GM18861 (cell line): ENCODE measurements at regions not wholly inside any gene's neighbourhood (a gene's known extent, or its start where the extent isn't known, plus 50 kb on each side); places are given as distances from the start of the nearest gene placed in this dataset.
"Not testable (repeated sequence)": the region's sequence is repeated elsewhere in the genome, so short reads cannot be mapped to it uniquely, and the experiment has no call there.

Source experiments
- ATAC-seq: cut with Tn5 transposase; IDR thresholded peaks from one replicate; pipeline ENCODE4 v1.9.1; 2021; ENCODE audit not compliant: unreplicated experiment

DNA sequence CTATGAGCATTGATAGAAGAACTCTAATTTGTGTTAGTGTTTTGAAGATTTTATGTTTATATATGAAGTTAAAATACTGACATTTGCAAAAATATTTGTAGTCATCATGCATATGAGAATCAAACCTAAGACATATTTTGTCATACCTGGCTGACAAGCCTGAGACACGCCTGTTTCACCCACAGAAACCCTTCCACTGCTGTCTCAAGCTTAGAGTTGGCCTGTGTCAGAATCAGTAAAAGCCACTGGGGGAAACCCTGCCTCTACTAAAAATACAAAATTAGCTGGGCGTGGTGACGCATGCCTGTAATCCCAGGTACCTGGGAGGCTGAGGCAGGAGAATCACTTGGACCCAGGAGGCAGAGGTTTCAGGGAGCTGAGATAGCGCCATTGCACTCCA, 218.0 kb upstream of the C1QTNF3 start:
- ATAC-seq: not testable (repeated sequence)

DNA sequence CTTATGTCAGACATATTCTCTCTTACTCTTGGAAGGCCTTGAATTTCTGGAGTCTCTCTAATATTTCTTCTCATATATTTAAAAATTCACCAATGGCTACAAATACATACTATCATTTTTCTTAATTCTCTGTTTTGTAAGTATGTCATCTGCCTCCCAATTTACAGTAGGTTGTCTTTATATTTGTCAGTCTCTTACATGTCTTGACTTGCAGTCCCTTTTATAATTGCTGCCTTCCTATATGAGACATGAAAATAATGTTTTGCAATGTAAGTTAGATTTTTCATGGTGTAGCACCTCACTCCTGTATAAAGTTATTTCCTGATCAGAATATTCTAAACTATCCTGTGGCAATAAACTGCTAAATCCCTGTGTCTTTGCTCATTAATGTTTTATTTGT, 223.1 kb upstream of the C1QTNF3 start:
- ATAC-seq: not testable (repeated sequence)

DNA sequence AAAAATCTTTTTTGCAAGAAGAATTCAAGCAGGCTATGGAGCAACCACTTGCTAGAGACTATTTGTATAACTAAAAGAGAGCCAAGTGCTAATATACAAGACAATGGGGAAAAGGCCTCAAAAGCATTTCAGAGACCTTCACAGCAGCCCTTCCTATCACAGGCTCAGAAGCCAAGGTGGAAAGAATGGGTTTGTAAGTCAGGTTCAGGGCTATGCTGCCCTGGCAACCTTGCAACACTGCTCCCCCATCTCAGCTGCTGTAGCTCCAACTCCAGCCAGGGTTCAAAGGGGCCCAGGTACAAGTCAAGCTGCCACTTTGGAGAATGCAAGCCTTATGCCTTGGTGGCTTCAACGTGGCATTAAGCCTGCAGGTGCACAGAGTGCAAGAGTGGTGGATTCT, 253.7 kb upstream of the C1QTNF3 start:
- not testable (repeated sequence) for ATAC-seq

DNA sequence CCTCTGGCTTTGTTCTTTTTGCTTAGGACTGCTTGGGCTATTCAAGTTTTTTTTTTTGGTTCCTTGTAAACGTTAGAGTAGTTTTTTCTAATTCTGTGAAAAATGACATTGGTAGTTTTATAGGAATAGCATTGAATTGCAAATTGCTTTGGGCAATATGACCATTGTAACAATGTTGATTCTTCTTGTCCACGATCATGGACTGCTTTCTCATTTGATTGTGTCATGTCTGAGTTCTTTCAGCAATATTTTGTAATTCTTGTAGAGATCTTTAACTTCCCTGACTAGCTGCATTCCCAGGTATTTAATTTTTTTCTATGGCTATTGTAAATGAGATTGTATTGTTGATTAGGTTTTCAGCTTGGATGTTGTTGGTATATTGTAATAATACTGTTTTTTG, 286.2 kb upstream of the C1QTNF3 start:
- not testable (repeated sequence) for ATAC-seq

DNA sequence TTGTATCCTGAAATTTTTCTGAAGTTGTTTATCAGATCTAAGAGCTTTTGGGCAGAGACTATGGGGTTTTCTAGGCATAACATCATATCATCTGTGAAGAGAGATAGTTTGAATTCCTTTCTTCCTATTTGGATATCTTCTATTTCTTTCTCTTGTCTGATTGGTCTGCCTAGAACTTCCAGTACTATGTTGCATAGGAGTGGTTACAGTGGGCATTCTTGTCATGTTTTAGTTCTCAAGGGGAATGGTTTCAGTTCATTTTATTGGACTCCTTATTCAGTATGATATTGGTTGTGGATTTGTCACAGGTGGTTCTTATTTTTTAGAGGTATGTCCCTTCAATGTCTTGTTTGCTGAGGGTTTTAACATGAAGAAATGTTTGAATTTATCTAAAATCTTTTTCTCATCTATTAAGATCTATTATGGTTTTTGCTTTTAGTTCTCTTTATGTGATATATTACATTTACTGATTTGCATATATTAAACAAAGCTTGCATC, 286.6 kb upstream of the C1QTNF3 start:
- ATAC-seq: not testable (repeated sequence)

DNA sequence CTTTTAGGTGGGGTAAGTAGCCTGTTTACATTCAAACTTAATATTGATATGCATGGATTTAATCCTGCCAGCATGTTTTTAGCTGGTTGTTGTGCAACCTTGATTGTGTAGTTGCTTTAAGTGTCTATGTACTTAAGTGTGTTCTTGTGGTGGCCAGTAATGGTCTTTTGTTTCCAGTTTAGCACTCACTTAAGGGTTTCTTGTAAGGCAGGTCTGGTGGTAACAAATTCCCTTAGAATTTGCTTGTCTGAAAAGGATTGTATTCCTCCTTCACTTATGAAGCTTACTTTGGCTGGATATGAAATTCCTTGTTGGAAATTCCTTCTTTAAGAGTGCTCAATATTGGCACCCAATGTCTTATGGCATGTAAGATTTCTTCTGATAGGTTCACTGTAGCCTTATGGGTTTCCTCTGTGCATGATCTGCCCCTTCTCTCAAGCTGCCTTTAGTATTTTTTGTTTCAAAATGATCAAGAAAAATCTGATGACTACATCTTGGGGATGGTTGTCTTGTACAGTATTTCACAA, 289.0 kb upstream of the C1QTNF3 start:
- not testable (repeated sequence) for ATAC-seq

DNA sequence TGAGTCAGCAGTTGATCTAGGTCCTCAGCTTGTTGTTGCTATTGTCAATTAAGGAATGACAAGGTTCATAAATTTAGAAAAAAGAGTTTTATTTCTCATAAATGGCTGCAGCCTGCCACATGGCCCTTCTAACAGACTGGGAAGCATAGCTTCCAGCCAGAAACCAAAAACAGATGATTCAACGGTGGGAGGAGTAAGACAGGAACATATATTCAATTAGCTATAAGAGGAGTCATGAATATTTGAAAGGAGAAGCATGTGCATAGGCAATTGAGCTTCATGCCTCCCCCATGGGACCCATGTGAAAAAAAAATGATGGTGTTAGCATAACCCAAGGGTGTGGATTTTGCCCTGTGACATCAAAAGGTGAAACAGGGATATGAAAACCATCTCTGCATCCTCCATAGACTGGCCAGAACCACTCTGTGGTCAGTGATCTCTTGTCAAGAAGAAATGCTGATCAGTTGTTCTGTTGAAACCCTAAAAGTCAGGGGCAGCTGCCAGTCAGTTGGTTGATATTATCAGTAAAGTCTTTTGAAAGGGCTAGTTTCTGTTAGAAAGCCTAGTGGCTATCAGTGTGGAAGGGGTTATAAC, 296.5 kb upstream of the C1QTNF3 start:
- not testable (repeated sequence) for ATAC-seq

DNA sequence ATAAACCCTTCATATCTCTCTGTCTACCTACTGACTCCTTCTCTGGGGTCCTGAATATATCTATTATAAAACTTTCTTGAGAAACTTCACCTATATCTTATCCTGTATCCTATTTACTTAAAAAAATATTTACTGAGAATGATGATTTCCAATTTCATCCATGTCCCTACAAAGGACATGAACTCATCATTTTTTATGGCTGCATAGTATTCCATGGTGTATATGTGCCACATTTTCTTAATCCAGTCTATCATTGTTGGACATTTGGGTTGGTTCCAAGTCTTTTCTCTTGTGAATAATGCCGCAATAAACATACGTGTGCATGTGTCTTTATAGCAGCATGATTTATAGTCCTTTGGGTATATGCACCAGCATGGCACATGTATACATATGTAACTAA, 301.7 kb upstream of the RAI14 start:
- ATAC-seq: not testable (repeated sequence)

DNA sequence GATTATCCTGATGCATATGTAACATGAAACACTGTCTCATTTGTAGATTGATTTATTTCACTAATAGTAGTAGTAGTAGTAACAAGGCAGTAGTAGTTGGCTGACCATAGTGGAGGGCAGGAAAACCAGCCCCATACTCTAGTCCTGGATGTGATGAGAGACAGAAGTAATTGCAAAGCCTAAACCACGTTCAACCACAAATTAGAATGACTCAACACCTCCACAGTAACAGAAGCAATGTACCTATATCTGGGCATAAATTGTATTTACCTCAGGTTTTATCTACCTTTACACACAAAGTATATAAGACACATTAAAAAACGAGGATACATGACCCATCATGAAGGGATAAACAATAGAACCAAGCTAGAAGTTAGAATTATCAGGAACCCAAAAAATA, 284.7 kb upstream of the RAI14 start:
- ATAC-seq: not testable (repeated sequence)

DNA sequence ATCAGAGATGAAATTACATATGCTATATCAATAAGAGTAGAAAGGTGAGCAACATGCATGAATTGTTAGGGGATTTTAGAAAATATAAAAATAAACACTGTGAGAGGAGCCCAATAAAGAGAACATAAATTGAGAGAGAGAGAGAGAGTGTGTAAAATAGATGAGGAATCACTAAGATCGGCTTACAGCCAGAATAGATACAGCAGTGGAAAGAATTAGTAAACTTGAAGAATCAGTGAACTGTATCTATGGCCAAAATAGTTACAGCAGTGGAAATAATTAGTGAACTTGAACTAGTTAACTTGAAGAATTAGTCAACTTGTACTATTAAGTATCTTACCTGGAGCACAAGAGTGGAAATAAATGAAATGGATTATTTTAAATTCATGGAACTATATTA, 284.3 kb upstream of the RAI14 start:
- not testable (repeated sequence) for ATAC-seq

DNA sequence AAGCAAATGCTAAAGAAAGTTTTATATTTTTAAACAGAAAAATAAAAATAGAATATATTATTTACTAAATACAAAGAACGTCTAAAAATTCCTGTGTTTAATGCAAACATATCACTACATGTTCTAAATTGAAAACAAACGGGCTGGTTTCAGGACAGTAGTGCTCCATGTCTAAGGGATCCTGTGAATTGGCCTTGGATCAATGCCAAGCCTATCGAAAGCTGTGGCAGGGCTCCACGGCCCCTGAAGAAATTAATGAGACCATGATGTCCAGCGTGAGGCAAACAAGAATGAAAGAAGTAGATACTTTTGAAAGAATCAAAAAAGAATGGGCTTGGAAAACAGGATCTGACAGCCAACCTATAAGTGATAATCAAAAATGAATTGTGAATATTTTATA, 283.4 kb upstream of the RAI14 start:
- ATAC-seq: not testable (repeated sequence)

DNA sequence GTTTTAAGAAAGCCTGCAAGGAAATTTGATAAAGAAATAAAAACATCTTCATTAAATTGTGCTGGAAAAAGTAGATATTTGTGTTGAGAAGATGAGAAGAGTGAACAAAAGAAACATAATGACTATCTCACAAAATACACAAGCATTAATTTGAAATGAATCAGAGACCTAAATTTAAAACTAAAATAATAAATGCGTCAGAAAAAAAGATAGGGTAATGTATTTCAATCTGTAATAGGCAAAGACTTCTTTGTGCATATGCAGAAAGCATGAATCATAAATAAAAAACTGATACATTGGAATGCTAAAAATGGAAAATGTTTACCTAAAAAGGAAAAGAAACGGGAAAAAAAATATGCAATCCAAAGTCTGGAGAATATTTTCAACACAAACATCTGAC, 278.5 kb upstream of the RAI14 start:
- ATAC-seq: not testable (repeated sequence)

DNA sequence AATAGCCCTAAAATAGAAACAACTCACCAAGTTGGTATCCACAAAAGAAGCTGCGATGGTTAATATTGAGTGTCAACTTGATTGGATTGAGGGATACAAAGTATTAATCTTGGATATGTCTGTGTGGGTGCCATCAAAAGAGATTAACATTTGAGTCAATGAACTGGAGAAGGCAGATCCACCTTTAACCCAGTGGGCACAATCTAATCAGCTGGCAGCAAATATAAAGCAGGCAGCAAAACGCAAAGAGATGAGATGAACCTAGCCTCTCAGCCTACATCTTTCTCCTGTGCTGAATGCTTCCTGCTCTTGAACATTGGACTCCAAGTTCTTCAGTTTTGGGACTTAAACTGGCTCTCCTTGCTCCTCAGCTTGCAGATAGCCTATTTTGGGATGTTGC, 277.6 kb upstream of the RAI14 start:
- not testable (repeated sequence) for ATAC-seq

DNA sequence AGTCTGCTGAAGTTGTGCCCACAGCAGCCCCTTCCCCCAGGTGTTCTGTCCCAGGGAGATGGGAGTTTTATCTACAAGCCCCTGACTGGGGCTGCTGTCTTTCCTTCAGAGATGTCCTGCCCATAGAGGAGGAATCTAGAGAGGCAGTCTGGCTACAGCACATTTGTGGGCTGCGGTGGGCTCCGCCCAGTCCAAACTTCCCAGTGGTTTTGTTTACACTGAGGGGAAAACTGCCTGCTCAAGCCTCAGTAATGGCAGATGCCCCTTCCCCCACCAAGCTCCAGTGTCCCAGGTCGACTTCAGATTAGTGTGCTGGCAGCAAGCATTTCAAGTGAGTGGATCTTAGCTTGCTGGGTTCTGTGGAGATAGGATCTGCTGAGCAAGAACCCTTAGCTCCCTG, 267.4 kb upstream of the RAI14 start:
- ATAC-seq: not testable (repeated sequence)

DNA sequence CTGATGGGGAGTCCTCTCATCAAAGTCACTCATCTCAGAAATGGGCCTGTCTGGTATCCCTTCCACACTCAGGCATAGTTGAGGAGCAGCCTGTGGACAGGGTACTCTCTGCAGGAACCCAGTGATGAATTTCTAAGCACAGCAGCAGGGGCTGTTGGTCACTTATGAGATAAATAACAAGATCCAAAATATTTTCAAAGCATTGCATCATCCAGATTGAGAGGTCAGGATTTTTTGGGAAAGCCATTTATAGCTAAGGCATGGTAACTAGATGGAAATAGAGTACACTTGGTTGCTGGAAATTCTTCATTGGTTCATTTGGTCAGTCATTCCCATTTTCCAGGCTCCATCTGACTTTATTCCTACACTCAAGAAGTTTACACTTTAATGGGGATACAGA, 246.8 kb upstream of the RAI14 start:
- ATAC-seq: no peak

DNA sequence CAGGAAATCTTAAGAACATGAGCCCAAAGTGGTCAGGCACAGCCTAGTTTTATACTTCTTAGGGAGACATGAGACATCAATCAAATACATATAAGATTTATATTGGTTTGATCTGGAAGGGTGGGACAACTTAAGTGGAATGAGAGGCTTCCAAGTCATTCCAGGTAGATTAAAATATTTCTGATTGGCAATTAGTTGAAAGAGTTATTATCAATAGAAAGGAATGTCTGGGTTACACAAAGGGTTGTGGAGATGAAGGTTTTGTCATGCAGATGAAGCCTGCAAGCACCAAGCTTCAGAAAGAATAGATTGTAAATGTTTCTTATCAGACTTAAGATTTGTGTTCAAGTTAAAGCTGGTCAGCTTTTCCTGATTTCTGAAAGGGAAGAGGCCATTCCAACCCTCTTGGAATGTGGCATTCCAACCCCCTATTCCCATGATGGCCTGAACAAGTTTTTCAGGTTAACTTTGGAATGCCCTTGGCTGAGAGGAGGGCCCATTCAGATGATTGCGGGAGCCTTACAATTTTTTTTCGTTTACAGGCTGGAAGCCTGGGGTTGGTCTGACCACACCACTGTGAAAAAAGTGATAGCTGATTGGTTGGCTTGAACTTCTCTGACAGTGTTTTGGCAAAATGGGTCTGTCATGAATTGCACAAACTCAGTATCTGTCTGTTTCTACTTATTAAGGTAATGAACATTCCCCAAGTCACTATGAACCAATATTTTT, 245.6 kb upstream of the RAI14 start:
- no peak for ATAC-seq

DNA sequence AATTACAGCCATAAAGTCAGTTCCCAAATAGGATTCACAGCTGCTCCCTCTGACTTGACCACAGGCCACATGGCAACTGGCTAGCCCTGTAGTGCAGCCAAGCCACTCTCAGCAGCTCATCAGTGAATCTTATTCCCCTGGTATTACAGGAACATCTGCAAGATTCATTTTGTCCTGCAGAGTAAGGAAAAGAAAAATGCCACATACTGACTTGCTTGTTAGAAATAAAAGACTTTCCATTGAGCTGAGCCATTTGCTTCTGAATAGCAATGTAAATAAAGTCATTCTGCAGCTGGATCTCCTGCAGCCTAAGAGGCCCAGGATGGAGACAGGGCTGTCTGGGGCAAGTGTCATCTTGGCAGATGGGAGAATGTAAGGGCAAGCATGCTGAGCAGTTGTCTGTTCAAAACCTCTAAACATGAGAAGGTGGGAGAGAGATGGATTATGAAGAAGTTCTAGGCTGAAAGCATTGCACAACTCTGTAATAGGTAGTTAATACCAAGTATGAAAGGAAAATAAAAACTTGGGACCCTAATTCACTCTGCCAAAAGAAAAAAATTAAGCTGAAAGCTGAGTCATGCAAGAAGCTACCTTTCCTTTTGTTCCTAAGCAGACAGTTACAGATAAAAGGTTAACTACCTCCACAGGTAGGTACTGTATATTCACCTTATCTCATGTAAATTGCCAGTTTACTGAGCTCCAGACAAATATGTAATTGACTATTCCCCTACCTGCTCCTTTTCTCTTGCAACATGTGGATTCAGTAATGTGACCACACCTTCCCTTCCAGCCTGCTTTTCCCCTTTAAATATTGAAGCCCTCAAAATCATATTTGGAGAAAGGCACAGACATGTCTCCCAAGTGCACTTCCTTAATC, 244.4 kb upstream of the RAI14 start:
- ATAC-seq: no peak

DNA sequence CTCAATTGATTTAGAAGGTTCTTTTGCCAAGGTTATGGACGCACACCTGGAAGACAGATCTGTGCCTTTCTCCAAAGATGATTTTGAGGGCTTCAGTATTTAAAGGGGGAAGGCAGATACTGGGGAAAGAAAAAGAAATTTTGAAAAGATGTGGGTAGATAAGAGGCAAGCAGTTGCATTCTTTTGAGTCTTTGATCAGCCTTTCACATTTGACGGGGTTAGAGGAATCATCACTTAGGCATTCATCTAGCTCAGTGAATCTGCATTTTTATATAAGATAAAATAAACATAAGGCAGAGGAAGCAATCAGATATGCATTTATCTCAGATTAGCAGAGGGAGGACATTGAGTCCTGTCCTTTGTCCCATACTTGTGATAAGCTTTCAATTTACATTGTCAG, 243.4 kb upstream of the RAI14 start:
- ATAC-seq: no peak

DNA sequence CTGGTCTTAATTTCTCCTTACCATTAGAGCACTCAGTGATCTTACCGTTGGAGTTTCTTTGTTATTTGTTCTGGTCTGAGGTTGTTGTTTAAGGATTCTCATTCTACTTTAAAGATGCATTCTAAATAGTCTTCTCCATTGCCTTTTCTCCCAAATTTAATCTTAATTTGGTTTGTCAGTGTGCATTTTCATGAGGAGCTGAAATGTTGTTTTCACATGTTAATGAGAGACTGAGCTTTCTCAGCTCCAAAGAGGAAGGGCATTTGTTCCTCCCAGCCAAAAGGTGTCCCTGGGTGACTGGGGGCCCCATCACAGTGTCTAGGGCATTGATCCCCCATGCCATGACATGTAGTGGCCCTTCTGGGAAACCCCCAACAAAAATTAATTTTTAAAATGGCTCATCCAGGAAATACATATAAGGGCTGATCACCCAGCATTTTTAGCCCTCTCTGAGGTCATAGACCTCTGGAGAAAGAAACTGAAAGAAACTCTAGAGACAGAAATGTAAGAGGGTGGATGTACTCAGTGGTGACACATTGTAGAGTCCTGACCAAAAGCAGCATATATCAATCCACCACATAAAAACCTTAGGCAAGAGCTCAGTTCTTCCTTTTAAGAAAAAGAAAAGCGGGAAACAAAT, 240.4 kb upstream of the RAI14 start:
- peak; percentile 100 for ATAC-seq

DNA sequence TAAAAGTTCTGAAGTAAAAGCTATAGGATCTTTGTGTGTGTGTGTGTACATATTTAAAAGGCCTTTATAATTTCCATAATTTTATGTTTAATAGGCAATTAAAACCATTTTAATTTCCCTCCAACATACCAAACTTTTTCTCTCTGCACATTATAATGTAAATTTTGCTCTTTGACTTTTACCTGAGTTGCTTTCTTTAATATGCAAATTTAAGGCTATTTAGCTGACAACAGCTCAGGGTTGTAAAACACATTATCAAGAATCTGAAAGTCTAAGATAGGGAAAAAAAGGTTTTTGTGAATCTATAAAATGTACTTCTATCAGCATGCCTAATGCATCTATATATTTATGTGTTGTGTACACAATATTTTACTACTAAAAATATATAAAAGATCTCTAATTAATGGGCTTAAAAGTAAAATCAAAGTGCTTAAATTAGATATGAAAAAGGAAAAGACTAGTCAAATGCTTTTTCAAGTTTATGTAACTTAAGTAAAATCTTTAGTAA, 239.6 kb upstream of the RAI14 start:
- no peak for ATAC-seq

DNA sequence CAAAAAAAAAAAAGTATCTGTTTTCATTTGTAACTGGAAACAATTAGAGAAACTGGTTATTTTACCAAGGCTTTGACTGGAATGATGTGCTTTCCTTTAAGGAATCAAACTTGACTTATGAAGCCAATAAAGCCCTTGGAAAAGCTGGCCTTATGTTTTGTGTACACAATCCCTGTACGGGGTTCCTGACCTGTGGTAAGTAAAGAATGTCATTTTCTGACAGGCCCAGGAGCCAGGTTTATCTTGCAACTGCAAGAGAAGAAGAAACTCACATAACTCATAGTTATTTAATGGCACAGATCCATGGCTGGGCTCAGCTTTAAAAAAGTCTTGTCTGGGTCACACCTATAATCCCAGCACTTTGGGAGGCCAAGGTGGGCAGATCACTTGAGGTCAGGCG, 235.9 kb upstream of the RAI14 start:
- not testable (repeated sequence) for ATAC-seq
